SW 1271 (cell line): ENCODE measurements at regions not wholly inside any gene's neighbourhood (a gene's known extent, or its start where the extent isn't known, plus 50 kb on each side); places are given as distances from the start of the nearest gene placed in this dataset.
"Not testable (repeated sequence)": the region's sequence is repeated elsewhere in the genome, so short reads cannot be mapped to it uniquely, and the experiment has no call there.

Experiments used
- DNase-seq, 2 experiments: peaks; one replicate each; lab custom pipeline; 2025; lab: John Stamatoyannopoulos, UW

DNA sequence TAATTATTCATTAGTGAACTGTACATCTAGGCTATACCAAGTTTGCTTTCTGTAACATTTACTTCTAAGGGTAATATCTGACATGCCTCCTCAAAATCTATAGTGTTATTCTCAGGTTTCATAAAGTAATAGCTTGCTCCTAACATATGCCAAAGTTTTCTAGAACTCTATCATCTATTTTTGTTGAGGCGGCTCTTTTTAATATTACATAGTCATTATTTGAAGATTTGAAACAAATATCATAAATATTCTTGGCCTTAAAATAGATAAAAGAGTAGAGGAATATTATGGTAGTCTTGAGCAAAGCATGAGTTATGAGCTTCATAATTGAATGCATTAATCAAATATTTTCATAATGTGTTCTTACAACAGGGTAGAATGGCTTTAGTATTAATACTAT lies 327.2 kb upstream of the KCND2 start:
- no peak for DNase-seq

DNA sequence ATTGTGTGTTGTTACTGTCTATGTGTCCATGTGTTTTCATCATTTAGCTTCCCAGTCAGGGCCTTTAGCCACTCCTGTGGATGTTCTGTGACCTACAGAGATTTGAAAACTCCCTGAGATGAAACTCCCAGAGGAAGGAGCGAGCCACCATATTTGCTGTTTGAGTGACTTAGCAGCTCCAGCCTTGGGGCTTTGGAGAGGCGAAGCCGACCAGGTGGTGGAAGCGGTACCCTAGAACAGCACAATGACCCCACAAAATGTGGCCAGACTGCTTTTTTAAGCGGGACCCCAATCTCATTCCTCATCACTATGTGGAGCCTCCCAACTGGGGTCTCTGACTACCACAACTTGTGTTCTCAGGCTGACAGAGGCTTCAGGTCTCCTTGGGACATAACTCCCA lies 323.9 kb upstream of the KCND2 start:
- DNase-seq = no peak

DNA sequence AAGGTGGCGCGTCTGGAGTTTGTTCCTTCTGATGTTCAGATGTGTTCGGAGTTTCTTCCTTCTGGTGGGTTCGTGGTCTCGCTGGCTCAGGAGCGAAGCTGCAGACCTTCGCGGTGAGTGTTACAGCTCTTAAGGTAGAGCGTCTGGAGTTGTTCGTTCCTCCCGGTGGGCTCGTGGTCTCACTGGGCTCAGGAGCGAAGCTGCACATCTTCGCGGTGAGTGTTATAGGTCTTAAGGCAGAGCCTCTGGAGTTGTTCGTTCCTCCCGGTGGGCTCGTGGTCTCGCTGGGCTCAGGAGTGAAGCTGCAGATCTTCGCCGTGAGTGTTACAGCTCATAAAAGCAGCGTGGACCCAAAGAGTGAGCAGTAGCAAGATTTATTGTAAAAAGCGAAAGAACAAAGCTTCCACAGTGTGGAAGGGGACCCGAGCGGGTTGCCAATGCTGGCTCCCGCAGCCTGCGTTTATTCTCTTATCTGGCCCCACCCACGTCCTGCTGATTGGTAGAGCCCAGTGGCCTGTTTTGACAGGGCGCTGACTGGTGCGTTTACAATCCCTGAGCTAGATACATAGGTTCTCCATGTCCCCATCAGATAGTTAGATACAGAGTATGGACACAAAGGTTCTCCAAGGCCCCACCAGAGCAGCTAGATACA lies 322.5 kb upstream of the KCND2 start:
- not testable (repeated sequence) for DNase-seq

DNA sequence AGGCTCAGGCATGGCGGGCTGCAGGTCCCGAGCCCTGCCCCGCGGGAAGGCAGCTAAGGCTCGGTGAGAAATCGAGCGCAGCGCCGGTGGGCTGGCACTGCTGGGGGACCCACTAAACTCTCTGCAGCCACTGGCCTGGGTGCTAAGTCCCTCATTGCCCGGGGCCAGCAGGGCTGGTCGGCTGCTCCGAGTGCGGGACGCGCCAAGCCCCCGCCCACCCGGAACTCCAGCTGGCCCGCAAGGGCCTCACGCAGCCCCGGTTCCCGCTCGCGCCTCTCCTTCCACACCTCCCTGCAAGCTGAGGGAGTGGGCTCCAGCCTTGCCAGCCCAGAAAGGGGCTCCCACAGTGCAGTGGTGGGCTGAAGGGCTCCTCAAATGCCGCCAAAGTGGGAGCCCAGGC lies 321.4 kb upstream of the KCND2 start:
- not testable (repeated sequence) for DNase-seq

DNA sequence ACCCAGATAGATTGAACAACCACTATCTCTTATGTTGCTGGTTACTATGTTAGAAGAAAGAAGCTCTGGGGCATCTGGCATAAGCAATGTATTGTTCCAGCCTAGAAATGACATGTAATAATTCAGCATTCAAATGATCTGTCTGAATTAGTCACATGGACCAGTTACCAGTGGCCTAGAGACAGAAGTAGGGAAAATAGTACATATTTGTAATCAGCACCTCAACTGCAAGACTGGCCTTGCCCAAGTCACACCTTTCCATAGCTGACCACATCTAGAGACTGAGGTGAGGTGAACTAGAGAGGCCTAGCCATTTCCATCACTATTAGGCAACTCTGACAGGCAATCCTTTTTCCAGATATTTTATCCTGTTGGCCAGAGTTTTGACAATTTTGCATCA lies 315.6 kb upstream of the KCND2 start:
- no peak for DNase-seq

DNA sequence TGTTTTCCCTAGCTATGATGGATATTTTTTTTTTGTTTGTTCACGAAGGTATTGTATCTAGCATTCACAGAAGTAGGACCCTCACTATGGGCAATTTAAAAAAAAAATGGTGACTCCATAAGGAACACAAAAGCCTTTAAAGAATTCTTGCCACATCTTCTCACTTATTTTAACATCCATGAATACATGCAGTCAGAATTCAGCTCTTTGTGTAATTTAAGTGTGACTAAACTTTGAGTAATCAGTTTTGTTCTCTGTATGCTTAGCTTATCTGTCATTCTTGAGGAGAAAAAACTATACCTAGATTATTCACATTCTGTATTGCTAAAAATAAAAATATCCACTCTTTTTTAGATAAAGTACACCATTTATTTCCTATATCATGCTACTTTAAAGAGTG lies 313.2 kb upstream of the KCND2 start:
- no peak for DNase-seq

DNA sequence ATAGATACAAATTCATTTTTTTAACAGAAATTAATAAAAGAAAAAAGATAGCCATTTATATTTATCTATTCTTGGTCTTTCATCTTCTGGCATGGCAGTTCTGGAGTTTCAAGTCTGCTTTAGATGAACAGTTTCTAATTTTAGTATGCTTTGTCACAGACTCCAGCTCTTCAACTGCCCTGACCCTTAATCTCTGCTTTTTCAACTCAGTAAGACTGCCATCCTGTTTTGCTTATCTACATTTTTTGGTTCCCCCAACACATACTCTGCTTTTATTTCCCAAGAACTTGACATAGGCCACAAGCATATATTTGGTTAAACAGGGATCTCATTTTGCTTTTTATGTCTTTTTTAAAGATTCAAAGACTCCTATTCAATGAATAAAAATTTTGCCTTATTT lies 309.3 kb upstream of the KCND2 start:
- no peak for DNase-seq

DNA sequence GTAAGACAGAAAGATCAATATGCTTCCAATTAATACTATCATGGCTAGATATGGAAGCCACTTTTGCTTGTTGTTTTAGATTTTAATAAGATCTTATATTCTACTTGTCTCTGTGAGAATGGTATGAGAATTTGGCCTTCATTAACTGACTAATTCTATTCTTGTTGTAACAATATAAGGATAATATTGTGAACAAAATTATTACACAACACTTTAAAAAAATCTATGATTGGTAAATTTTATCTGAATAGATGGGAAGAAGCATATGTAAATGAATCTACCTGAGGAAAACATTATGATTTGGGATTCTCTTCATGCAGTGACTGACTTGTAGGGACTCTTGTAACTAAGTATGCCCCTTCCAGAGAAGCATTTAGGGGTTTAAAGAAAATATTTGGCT lies 308.9 kb upstream of the KCND2 start:
- no peak for DNase-seq

DNA sequence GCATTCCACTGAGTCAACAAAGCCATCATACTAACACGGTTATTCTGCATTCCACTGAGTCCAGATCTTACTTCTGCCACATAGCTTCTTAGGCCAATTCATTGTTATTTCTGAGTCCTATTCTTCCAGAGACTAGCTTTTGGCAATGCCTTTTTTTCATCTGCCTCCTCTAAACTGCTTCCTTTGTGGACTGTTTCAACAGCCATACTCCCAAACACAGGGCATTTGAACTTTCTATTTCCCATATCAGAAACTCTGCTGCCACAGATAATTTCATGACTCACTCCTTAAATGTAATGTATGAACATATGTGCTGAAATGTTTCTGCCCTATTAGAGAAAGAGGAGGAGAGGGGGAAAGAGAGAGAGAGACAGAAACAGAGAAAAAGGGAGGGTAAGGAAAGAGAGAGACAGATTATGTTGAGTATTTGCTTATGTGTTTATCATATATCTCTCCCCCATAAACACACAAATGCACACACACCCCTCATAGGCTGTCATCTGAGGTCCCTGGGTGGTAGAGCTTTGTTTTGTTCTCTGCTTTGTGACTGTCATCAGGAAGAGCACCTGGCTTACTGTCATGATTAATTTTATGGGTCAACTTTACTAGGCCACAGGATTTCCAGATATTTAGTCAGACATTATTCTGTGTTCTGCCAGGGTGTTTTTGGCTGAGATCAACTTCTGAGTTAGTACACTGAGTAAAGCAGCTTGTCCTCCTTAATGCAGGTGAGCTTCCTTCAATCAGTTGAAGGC lies 308.0 kb upstream of the KCND2 start:
- no peak for DNase-seq

DNA sequence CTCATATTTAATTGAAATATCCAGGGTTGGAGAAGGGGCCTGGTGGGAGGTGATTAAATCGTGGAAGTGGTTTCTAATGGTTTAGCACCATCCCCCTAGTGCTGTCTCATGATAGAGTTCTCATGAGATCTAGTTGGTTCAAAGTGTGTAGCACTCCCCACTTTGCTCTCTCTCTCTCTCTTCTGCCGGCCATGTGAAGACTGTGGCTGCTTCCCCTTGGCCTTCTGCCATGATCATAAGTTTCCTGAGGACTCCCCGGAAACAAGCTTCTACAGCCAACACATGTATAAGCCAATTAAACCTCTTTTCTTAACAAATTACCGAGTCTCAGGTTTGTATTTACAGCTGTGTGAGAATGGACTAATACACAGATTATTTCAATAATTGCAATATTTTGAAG lies 305.8 kb upstream of the KCND2 start:
- no peak for DNase-seq

DNA sequence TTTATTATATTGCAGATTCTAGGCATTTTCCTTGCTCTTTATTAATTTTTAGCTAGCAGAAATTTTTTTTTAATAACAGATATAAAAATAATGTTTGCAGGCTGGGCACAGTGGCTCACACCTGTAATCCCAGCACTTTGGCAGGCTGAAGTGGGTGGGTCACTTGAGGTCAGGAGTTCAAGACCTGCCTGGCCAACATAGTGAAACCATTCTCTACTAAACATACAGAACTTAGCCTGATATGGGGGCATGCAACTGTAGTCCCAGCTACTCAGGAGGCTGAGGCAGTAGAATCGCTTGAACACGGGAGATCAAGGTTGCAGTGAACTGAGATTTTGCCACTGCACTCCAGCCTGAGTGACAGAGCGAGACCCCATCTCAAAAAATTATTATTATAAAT lies 304.6 kb upstream of the KCND2 start:
- not testable (repeated sequence) for DNase-seq

DNA sequence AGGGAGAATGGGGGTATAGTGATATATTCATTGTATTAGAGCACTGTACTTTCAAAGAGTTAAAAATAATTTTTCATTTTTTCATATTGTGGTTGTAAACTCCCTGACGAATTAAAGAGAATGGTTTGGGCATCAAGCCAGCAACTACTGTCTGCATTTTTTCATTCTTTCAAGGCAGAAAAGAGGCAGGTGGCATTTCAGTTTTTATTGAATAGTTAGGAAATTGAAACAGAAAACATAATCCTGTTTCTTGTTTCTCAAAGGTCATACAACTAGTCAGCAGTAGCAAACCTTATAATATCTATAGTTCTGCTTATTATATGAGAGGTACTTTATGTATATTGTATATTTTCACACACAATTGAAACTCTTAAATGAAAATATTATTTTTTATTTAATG lies 303.9 kb upstream of the KCND2 start:
- DNase-seq = no peak

DNA sequence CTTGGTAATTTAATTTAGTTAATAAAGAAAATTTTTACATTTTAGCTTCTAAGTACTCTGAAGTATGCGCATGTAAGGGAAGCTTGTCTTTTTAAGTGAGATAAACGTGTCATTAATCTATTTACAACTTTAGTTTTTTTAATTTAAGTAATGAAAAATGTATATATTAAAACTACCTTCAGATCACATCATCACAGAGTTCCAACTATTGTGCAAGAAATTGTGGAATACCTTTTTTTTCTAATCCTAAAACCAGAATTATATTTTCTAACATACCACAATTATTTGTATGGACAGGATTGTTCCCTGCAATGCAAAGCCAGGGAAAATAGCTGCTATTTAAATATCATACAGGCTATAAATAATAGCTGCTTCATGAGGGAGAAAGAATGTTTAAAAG lies 303.2 kb upstream of the KCND2 start:
- no peak for DNase-seq

DNA sequence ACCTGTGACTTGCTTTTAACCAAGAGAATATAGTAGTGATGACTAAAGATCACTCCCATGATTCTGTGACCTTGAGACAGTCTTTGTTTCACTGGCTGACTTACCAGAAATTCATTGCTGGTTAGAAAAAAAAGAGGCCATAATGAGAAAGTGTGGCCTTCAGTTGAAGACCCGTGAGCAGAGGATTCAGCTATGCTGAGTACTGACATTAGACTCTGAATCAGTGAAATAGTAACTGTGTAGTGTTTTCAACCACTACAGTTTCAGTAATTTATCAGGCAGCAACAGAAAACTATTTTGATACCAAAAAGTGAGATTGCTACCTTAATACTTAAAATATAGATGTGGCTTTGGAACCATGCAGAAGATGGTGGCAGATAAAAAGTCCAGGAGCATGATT lies 298.0 kb upstream of the KCND2 start:
- DNase-seq = no peak

DNA sequence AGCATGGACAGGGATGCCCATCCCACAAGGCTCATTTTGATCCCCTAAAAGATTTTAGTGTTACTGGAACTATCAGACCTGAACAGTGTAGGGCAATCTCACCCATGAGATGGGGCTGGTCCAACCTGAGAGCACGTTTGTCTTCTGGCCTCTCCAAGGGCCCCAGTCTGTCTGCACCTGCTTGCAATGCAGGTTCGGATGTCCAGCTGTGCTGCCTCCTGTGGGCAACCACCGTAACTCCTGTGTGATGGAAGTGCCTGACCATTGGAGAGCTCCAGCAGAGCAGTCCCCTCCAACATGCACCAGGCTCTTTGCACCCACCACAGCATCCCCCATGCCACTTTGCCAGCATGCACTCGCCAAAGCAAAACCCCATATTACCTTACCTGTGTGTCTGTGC lies 290.1 kb upstream of the KCND2 start:
- DNase-seq = no peak

DNA sequence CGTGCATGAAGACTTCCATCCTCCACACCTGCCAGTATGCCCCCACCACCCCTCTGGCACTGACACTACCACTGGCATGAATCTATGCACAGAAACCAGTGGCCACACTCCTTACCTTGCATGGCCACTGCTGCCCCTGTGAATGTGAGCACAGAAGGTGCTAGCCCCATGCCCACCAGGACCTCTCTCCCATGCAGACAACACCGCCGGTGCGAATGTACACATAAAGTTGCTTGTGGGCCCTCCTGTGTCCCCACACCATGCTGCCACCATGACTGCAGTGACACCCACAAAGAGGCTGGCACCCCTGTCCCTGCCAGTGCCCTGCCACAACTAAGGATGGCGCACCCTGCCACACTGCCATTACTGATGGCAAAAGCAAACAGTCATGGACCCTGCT lies 289.5 kb upstream of the KCND2 start:
- no peak for DNase-seq

DNA sequence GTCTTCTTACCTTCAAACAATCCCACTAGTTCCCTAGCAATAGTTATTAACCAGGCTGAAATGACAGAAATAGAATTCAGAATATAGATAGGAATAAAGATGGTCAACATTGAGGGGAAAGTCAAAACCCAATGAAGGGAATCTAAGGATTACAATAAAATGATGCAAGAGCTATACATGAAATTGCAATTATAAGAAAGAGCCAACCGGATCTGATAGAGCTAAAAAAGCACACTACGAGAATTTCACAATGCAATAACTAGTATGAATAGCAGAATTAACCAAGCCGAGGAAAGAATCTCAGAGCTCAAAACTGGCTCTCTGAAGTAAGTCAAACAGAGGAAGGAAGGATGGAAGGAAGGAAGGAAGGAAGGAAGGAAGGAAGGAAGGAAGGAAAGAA lies 288.7 kb upstream of the KCND2 start:
- no peak for DNase-seq

DNA sequence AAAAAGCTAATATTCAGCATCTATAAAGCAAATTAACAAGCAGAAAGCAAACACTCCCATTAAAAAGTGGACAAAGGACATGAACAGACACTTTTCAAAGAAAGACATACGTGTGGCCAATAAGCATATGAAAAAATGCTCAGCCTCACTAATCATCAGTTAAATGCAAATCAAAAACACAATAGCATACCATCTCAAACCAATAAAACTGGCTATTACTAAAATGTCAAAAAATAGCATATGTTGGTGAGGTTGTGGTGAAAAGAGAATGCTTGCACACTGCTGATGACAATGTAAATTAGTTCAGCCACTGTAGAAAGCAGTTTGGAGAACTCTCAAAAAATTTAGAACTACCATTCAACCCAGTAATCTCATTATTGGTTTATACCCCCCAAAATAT lies 284.6 kb upstream of the KCND2 start:
- DNase-seq = no peak

DNA sequence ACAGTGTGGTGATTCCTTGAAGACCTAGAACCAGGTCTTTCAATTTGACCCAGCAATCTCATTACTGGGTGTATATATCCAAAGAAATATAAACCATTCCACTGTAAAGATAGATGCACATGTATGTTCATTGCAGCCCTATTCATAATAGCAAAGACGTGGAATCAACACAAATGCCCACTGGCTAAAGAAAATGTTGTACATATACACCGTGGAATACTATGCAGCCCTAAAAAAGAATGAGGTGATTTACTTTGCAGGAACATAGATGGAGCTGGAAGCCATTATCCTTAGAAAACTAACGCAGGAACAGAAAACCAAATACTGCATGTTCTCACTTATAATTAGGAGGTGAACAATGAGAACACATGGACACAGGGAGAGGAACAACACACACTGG lies 278.0 kb upstream of the KCND2 start:
- no peak for DNase-seq

DNA sequence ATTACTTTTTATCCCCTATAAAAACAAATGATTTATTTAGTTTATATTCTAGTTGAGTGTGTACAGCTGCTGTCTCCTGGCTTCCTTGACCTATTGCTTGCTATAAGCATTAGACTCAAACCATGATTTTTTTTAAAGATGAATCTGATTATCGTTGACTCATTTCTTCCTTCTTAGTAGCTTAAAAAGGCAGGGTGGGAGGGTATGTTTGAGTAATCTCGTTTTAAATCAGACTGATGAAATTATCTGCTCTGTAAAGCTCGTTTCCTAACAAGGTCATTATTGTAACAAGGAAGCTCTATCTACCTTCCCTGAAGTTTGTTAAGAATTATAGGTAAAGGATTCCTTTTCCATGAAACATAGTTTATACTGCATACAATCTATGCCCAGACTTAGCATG lies 276.3 kb upstream of the KCND2 start:
- DNase-seq = no peak

DNA sequence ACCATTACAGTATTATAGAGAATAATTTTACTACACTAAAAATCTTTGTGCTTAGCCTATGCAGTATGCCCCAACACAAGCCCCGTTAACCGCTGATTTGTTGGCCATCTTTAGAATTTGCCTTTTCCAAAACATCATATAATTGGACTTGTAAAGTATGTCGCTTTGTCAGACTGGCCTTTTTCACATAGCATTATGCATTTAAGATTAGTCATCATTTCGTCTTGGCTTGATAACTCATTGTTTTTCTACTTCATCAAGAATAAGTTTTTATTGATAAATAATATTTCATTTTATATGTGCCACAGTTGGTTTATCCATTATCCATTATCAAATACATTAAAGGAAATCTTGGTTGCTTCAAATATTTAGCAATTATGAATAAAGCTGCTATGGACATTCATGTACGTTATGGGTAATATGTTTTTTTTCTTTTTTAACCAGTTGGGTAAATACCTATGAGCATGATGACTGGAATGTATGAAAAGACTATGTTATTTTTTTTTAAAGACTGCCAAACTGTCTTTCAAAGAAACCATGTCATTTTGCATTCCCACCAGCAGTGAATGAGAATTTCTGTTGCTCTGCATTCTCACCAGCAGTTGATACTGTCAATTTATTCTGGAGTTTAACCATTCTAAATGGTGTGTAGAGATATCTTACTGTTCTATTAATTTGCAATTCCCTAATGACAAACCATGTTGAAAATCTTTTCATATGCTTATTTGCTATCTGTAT lies 273.1 kb upstream of the KCND2 start:
- no peak for DNase-seq

DNA sequence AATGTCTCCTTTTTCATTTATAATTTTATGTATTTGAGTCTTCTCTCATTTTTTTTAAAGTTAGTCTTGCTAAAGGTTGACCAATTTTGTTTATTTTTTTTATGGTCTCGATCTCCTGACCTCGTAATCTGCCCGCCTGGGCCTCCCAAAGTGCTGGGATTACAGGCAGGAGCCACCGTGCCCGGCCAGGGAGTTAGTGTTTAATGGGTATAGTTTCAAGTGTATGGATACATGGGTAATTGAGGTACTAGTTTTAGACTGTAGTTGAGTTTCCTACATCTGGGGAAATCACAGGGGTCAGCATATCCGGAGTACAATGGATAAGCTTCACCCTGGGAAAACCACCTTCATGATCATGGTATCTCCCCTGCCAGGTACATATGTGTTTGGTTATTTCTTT lies 267.3 kb upstream of the KCND2 start:
- no peak for DNase-seq

DNA sequence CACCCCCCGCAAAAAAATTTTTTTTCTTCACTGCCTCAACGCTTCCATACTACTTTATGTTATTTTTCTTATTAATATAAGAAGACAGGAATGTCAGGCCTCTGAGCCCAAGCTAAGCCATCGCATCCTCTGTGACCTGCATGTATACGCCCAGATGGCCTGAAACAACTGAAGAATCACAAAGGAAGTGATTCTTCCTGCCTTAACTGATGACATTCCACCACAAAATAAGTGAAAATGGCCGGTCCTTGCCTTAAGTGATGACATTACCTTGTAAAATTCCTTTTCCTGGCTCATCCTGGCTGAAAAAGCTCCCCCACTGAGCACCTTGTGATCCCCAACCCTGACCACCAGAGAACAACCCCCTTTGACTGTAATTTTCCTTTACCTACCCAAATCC lies 258.7 kb upstream of the KCND2 start:
- DNase-seq = not testable (repeated sequence)
